NOMO-1 treated with DMSO at 0.1 percent for 48 hours (cell line): ENCODE measurements at regions not wholly inside any gene's neighbourhood (a gene's known extent, or its start where the extent isn't known, plus 50 kb on each side); places are given as distances from the start of the nearest gene placed in this dataset.

ENCODE experiments used
- DNase-seq: peaks from one replicate; lab custom pipeline; 2025; ENCODE audit not compliant: unreplicated experiment; lab: John Stamatoyannopoulos, UW

- no peak for DNase-seq
These were observed 202.1 kb downstream of the BCL11B start for GRCh38 chr14:99069946-99070345.

- DNase-seq: no peak
These were observed 199.6 kb downstream of the BCL11B start for GRCh38 chr14:99072433-99072832.

DNA sequence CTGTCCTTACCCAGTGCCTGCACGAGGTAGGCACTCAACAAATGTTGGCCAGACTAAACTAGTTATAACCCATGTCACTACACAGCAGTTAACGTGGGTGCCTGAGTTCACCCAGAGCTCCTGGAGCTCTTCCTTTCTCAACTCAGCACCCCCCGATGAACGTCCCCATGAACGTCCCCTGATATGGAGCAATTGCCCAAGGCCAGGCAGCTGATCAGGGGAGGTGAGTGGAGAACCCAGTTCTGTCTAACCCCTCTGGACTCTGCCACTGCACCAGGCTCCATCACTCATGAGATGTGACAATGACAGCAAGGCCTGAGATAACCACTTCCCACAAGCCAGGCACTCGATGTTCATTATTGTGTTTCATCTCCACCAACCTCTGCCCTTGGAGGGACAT, 199.0 kb downstream of the BCL11B start:
- no peak for DNase-seq

DNA sequence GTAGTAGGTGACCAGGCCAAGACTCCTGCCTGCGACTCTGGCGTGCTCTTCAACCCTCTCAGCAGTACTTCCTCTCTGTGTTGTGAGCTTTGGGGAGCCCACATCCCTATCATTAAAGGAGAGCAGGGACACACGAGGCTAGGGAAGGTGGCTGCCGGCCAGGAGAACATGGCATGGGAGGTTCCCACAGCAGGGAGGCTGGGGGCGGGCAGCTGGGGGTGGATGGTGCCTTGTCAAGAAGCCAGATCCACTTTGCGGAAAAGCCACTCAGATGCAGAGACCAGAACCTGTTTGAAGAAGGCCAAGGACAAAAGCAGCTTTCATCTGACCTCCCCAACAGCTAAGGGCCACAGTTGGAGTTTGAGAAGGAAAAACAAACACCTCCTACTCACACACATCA, 198.6 kb downstream of the BCL11B start:
- DNase-seq: no peak

GRCh38 chr14:99075061-99075460, 196.9 kb downstream of the BCL11B start:
- DNase-seq: peak; percentile 91

DNA sequence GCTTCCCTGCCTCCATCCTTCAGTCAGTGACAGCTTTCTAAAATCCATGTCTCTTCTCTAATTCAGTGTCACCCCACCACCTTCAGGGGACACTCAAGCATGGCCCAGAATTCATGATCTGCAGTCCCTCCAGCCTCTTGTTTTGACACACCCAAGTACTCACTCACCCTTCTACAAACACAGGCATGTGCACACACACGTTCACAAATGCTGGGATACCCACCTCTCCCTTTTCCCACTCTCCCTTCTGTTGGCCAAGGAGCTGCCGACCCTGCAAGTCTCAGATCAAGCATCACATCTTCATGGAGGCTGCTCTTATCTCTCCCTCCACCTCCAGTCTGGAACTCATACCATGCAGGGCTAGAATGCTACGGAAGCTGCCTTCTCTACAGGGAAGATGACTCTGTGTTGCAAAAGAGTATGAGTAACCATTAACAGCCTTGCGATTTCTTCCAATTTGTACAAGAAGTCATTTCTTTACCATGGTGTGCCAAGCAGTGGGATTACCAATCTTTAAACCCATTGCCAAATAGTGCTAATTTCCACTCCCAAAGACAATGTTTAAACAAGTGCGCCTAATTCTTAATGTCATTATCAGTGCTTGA, 196.1 kb downstream of the BCL11B start:
- peak; percentile 83 for DNase-seq

- peak; percentile 85 for DNase-seq
These were observed 194.7 kb downstream of the BCL11B start for GRCh38 chr14:99077076-99077843.

DNA sequence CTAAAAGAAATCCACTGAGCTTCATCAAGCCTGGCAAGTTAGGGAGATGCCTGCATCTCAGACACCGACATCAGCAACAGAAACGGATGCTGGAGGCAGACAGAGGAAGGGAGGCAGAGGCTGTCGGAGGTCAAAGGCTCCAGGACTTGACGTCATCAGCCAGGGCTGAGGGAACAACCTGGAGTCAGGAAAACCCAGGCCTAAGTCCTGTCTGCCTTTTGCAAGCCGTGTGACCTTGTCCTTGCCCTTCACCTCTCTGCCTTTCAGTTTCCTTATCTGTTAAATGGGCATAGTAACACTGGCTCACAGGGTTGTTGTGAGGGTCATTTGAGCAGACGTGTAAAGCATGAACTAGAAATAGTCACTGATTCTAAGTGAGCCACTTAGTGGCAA, 194.2 kb downstream of the BCL11B start:
- no peak for DNase-seq

DNA sequence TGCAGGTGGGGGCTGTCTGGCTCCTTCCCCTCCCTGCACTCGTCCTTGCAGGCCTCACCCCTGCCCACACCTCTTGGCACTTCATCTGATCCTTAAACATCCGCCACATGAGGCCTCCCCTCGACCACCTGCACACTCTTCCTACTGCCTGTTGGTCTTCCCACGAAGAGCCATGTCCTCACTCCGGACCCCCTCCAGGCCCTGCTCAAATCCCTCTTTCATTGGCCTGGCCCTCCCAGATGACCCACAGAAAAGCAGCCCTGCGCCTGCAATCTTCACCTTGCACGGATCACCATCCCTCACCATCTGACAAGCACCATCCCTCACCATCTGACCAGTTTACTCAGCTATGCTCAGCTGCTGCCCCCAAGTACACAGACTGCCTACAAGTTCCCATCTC, 193.6 kb downstream of the BCL11B start:
- no peak for DNase-seq

- no peak for DNase-seq
These were observed 192.8 kb downstream of the BCL11B start for GRCh38 chr14:99079061-99079727.

DNA sequence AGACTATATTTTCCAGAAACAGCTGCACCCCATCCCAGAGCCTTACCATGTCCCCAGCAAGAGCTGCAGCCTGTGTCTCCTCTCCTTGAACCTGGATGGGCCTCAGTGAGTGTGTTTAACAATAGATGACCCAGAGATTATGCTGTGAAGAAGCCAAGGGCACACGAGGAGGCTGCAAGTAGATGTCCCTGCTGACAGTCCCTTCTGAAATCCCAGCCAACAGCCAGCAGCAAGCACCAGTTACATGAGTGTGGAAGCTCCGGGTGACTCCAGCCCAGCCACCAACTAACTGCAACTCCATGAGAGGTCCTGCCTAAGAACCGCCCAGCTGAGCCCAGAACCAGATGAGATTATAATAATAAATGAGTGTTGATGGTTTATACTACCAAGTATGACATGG, 191.7 kb downstream of the BCL11B start:
- no peak for DNase-seq

GRCh38 chr14:99081156-99081765, 190.7 kb downstream of the BCL11B start:
- no peak for DNase-seq

DNA sequence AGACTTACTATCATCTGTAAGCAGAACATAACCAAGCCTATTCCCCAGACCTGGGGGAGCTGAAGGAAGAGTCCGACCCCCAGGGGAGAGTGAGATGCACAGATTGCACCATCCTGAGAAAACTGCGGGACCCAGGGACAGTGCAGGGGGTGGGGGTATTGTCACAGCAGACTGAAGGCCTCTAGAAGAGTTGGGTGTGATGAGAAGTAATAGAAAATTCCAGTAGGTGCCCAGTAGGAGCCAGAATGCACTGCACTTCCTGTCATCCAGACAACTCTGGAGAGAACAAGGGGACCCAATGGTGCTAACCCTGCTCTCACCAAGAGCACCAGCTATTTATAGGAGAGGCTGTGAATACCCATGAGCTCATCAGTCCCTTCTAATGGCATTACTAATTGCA, 190.1 kb downstream of the BCL11B start:
- no peak for DNase-seq

GRCh38 chr14:99093532-99094517, 178.2 kb downstream of the BCL11B start:
- no peak for DNase-seq

DNA sequence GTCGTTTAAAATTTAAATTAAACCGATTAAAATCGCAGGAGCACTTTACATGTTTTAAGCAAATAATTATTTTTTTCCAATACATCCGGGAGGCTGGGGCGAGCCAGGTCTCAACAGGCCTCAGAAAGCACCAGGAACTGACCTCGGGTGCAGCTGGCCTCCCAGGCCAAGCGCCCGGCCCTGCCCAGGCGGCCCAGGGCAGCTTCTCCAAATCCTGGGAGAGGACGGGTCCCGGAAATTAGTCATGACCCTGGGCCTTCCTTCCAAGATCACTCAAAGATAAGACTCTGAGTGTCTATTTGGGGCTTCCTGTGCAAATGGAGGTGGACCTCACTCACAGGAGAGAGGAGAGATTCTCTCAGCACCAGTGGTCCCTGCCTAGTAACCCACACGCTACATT, 177.1 kb downstream of the BCL11B start:
- DNase-seq: no peak

- DNase-seq: no peak
These were observed 176.6 kb downstream of the BCL11B start for GRCh38 chr14:99095369-99095768.

DNA sequence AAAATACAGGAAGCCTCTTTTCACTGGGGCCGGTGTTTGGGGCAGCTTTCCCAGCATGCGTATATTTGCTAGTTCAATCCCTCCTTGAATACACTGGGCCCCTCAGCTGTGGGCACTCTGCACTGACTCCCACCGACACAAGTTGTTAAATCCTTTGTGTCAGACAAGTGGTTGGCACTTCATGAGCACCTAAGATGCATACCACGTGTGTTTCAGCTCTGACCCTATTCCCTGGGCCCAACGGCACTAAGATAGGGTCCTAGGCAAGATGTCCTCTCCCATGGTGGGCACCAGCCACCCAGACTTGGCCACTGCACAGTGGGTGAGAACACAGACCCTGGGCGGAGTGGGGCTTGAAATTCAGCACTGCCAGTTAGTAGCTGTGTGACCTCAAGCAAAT, 173.8 kb downstream of the BCL11B start:
- no peak for DNase-seq

GRCh38 chr14:99099051-99099787, 172.8 kb downstream of the BCL11B start:
- DNase-seq: no peak

- DNase-seq: no peak
These were observed 171.3 kb downstream of the BCL11B start for GRCh38 chr14:99100497-99101270.
